Effector CD8-positive, alpha-beta T cell (primary cell): ENCODE measurements at regions not wholly inside any gene's neighbourhood (a gene's known extent, or its start where the extent isn't known, plus 50 kb on each side); places are given as distances from the start of the nearest gene placed in this dataset.

Source experiments
- DNase-seq: peaks from one replicate; lab custom pipeline; 2025; lab: John Stamatoyannopoulos, UW

GRCh38 chr6:108734271-108734922 lies 113.8 kb upstream of the ARMC2 start:
- no peak for DNase-seq

DNA sequence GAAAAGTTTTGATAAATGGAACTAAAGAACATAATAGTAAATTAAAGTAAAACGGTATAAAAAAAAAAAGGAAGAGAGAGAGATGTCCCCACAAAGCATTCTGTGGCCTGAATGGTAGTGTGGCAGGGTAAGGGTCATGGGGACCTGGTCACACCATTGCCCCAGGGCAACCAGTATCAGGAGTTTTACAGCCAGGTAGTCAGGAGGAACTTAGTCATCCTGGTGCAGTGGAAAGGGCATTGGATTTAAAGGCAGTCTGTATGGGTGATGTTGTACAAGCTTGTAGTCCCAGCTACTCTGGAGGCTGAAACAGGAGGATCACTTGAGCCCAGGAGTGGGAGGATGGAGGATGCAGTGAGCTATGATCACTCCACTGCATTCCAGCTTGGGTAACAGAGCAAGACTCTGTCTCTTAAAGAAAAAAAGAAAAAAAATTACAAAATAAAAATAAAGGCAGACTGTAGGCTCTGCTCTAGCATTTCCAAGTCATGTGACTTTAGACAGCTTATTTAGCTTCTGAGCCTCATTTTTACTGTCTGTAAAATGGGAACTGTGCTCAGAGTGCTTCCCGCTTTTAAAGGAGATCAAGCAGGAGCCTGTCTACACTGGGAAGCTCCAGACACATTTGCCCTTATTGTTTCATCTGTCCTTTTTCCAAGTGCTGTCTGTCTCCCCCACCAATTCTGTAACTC lies 112.8 kb upstream of the ARMC2 start:
- no peak for DNase-seq

DNA sequence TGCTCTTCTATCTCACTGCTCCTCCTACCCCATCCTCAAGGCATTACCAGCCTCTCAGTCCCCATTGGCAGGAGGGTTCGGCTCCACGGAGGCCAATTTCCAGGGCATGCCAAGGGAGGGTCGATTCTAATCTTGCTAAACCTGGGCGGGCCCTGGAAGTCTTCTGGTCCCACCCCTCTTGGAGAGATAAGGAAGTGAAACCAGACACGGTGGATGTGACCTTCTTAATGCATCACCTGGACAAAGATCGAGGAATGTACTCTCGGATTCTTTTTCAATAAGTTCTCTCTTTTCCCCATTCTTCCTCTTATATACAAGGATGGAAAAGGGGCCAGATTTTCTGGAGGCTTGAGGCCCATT lies 112.2 kb upstream of the ARMC2 start:
- DNase-seq, result no peak

DNA sequence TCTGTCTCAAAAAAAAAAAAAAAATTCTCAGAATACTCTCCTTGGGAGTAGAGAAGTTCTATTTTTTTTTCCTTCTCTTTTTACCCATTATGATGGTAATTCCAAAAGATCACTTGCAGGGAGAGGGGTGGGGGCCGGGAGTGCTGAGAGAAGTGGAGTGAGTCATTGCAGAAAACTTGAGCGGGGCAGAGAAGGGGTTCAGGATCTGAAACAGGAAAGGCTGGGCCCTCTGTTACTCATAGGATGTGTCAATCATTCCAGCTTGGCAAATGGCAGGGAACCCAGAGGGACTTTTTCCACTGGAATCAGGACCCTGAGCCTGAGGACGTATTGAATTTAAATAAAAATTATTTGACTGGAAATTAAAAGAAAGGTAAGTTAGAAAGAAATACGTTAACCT lies 111.4 kb upstream of the ARMC2 start:
- no peak for DNase-seq

DNA sequence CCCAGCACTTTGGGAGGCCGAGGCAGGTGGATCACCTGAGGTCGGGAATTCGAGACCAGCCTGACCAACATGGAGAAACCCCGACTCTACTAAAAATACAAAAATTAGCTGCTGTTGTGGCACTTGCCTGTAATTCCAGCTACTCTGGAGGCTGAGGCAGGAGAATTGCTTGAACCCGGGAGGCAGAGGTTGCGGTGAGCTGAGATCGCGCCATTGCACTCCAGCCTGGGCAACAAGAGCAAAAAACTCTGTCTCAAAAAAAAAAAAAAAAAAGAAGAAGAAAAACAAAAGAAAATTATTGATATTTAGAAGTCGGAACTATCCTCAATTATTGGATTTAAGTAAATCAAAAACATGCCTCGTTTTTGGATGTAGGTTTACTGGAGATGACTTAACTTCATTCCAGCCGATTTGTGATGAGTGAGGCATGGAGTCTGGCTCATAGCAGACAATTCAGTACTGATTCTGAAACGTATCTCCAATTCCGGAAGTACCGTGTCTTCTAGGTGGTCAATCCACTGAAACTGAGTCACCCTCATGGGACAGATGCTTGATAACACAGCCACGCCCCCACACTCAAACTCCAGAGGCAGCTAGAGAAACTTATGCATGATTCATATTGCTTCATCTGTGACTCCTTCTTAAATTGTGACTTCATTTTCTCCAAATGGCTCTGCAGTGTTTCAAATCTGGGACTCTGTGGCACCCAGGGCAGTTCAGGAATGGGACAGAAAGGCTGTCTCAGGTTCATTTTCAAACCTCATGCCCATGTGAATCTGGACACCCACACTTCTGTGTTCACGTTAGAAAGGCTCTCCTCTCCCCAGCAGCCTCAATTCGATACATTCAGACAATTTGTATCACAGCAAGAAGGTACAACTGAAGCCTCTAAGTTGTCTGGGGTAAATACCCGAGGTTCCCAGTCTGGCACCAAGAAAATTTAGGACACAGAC lies 110.4 kb upstream of the ARMC2 start:
- DNase-seq, result no peak

DNA sequence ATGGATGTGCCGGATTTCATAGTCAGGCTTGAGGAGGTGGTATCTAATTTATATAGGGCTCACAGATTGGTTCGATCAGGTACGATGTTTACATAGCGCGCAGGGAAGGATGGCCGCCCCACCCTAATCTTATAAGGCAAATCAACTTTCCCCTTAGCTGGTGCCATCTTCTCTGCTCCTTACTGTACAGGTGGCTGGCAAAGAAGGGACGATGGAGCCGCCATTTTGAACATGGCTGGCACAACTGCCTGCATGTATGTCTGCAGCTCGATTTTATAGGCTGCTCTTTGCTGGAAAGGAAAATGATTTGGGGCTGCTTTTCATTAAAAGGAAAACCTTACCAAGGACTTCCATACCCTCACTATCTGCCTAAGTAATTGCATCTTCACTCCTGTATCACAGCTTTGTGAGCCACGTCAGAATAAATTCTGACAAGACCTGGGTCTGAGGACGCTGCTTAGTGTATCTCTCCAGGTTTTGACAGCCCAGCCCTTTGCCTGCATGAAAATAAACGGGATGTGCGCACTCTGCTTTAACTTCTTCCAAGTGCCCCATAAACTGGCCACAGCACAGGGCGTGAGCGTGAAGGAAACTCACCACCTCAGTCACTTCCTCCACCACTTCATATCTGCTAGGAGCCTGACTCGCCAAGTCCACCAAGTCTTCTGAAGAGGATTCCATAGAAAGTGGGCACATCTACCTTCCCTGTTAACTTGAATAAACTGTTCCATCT lies 109.4 kb upstream of the ARMC2 start:
- no peak for DNase-seq

- no peak for DNase-seq
Measured at GRCh38 chr6:108739496-108740330, 108.5 kb upstream of the ARMC2 start.

GRCh38 chr6:108741331-108741989 lies 106.8 kb upstream of the ARMC2 start:
- DNase-seq, result no peak

GRCh38 chr6:108742041-108742440 lies 106.2 kb upstream of the ARMC2 start:
- no peak for DNase-seq

DNA sequence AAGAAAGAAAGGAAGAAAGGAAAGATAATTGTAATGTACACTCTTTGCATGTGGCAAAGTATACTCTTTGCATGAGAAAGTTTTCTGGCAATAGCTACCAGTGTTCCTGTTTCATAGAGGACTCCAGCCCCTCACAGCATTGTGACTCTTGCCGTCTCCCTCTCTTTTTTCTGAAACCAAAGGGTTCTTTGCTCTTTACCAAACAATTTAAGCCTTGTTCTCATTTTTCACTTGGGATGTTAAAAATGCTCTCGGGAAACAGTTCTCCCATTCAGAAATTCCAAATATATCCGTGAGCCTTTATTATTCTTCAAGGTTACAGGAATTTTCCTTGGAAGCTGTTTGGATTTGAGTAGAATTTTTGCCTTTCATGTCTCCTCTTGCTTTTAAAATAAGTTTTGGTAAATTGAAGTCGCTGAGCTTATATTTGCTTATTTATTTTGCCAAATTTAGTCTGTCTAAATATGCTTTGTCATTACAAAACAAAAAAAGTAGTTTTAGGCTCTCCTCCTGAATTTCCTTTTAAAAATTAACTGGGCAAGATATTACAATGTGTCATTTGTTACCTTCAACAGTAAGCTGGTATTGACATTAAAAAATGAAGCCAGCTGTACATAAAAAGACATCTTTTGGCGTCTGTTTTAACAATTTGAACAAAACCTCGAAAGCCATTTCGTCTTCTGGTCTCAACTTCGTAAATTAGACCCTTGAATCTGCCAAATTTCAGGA lies 103.8 kb upstream of the ARMC2 start:
- DNase-seq, result no peak

DNA sequence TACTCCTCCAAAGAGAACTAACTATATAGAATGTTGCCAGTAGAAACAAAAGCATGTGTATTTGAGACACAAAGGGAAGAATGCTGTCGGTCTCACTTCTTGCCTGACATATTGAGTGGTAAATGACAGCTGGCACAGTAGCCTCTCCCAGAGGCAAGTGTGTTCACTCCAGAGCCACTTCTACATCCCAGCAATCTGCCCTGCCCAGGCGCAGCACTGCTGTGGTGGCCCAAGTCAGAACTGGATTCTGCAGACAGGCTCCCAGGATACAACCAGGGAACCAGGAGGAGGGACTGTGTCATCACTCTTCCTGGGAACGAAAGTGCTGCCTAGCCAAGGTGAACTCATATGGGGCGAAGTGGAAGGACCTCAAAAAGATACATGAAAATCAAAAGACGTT lies 103.2 kb upstream of the ARMC2 start:
- DNase-seq, result no peak

DNA sequence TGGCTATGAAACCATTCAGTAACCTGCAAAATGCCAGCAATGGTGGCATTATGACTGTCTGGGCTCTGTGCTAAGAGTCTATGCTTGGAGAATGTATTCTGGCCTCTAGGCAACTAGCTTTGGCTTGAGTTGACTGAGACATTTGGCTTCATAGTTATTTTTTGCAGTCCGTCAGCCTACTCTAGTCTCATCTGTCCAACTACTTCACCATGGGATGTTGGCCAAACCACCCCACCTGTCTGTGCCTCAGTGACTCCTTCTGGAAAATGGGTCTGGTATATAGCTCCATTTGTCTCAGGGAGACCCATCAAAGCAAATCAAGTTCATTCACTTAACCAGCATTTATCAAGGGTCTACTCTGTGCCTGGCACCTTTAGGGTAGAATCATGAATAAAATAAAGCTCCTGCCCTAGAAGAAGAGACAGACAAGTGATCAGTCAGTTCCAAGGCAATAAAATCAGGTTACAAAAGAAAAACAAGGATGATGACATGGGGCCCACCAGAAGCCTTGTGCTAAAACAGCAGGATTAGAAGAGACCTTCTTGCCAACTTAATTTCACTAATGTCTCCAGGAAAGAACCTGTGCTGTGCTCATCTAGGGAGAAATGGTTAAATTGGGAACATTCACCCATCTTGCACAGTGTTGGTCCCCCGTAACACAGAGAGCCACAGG lies 102.4 kb upstream of the ARMC2 start:
- DNase-seq, result no peak

DNA sequence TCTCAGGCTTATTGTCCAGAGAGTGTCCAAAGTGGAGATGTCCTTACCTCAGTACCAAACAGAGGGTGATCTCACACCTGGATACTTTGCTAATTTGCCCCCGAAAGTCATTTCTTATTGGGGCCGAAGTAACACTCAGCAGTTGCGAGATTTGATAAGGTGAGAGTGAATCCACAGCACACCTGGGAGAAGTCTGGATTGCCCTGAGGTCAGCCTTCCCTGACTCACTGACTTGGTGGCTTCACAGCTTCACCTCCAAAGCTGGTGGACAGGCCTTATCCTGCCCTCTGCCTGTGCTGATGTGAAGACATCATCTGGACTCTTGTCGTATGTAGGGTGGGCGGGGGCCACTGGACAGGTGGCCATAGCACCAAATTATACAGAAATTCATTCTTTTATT lies 101.9 kb upstream of the ARMC2 start:
- no peak for DNase-seq

GRCh38 chr6:108746836-108747575 lies 101.2 kb upstream of the ARMC2 start:
- no peak for DNase-seq

- no peak for DNase-seq
Measured at GRCh38 chr6:108748055-108748454, 100.2 kb upstream of the ARMC2 start.

- no peak for DNase-seq
Measured at GRCh38 chr6:108748959-108749358, 99.3 kb upstream of the ARMC2 start.

DNA sequence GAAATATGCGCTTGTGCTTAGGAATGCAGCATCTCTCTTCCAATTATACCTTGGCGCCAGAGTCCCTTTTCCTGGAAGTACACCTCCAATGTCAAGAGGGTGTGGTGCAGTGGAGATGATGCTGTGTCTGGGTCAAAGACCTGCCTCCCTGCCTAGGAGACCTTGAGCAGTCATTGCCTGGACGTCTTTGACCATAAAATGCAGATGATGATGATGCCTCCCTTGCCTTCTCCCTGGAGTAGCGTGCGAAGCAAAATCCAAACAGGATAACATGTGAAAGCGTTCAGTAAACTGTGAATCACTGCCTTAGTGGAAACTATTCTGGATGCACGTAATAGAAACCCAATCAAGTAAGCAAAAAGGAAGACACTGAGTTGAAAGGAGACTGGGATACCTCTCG lies 97.4 kb upstream of the ARMC2 start:
- no peak for DNase-seq

DNA sequence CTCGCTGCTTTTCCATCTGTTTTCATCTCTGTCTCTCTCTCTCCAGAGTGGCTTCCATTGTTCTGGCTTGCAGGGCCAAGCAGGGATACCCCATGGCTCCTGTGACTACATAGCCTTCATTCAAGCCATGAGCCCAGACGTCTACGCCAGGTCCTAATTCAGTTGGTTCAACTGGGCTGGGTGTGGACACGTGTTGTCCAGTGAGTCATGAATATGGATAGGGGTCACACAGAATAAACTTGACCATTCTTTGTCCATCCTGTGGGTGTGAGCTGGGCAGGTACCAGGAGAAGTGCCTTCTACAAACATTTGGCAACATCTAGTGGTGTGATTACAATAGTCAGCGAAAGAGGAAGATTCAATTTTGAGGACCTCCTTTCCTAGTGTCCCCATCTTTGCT lies 96.9 kb upstream of the ARMC2 start:
- DNase-seq, result no peak
